MCF 10A (cell line): ENCODE measurements at regions not wholly inside any gene's neighbourhood (a gene's known extent, or its start where the extent isn't known, plus 50 kb on each side); places are given as distances from the start of the nearest gene placed in this dataset.

Source experiments
- BruUV-seq: library from RNA; stranded (reverse); fragments of 400-500 nt; replicated peaks from 2 replicates; lab custom pipeline; 2021; lab: Mats Ljungman, UMichigan
- CTCF ChIA-PET: fragments of 300-600 bp; sonication (Branson Sonifier 250); formaldehyde crosslinking; extraction: SDS; loops from one replicate; lab custom pipeline; 2021; ENCODE audit warnings: antibody characterized with exemption, inconsistent platforms; lab: Yijun Ruan, JAX
- POLR2A ChIA-PET: fragments of 300-600, 350-650 bp; sonication (Branson Sonifier 250); formaldehyde crosslinking; extraction: SDS; loops from one replicate; lab custom pipeline; 2020; ENCODE audit warnings: antibody characterized with exemption, inconsistent platforms; lab: Yijun Ruan, JAX
- DNase-seq: peaks from one replicate; pipeline ENCODE4 v3.0.0-alpha.2; 2018; ENCODE audit not compliant: unreplicated experiment
- H3K27ac Mint-ChIP-seq: one replicate; pipeline ENCODE4 v1.8.0; 2022; ENCODE audit warnings: mild to moderate bottlenecking, low read depth, mixed read lengths; ENCODE audit not compliant: unreplicated experiment
- H3K27me3 Mint-ChIP-seq: one replicate; pipeline ENCODE4 v1.8.0; 2022; ENCODE audit warnings: mixed read lengths; ENCODE audit not compliant: insufficient read depth, unreplicated experiment
- H3K36me3 Mint-ChIP-seq: one replicate; pipeline ENCODE4 v1.8.0; 2022; ENCODE audit warnings: mild to moderate bottlenecking, moderate library complexity, mixed read lengths; ENCODE audit not compliant: insufficient read depth, unreplicated experiment
- H3K4me1 Mint-ChIP-seq: one replicate; pipeline ENCODE4 v1.8.0; 2022; ENCODE audit warnings: mixed read lengths; ENCODE audit not compliant: insufficient read depth, unreplicated experiment
- H3K4me3 Mint-ChIP-seq: one replicate; pipeline ENCODE4 v1.8.0; 2022; ENCODE audit warnings: mild to moderate bottlenecking, moderate library complexity, mixed read lengths; ENCODE audit not compliant: unreplicated experiment
- H3K9me3 Mint-ChIP-seq: one replicate; pipeline ENCODE4 v1.8.0; 2022; ENCODE audit warnings: mixed read lengths; ENCODE audit not compliant: unreplicated experiment
- CTCF ChIP-seq: fragments of 200-600 bp; IDR thresholded peaks from one replicate; pipeline ENCODE4 v1.8.0; 2022; ENCODE audit warnings: antibody characterized with exemption, mild to moderate bottlenecking; ENCODE audit not compliant: unreplicated experiment
- intact Hi-C: fragments of 100-400 bp; cut with micrococcal nuclease; formaldehyde crosslinking; loops from 2 replicates; pipeline ENCODE4 v1.14.1; 2022

GRCh38 chr4:141804836-141805235 lies 168.5 kb downstream of the IL15 start:
- H3K27ac Mint-ChIP-seq = no peak overlapping the region
- H3K4me3 Mint-ChIP-seq = no peak overlapping the region
- ChIA-PET POLR2A (interaction anchor here (0.6 kb wide), 1 partner anchor 28 kb away, joined by 3 read pairs; no protein-coding TSS in a partner anchor), CTCF (no interaction called here)
- intact Hi-C loops = no loop called here
- no peaks in the 10 kb centered on the region for H3K27me3 Mint-ChIP-seq
- H3K36me3 Mint-ChIP-seq = no peaks in the 10 kb centered on the region
- no peak for TF ChIP-seq CTCF
- H3K9me3 Mint-ChIP-seq = no peaks in the 10 kb centered on the region
- peaks cover 20% of the 10 kb centered on the region for H3K4me1 Mint-ChIP-seq
- no peak for DNase-seq
- no TSS peak for BruUV-seq

- no peaks in the 10 kb centered on the region for H3K36me3 Mint-ChIP-seq
- BruUV-seq = no TSS peak
- no peaks in the 10 kb centered on the region for H3K27me3 Mint-ChIP-seq
- H3K9me3 Mint-ChIP-seq = no peaks in the 10 kb centered on the region
- no peak overlapping the region for H3K27ac Mint-ChIP-seq
- ChIA-PET CTCF (interaction anchor here (0.6 kb wide), 1 partner anchor 651 kb away, joined by 3 read pairs; no protein-coding TSS in a partner anchor), POLR2A (interaction anchor here (0.7 kb wide), 1 partner anchor 343 kb away, joined by 3 read pairs; no protein-coding TSS in a partner anchor)
- TF ChIP-seq CTCF = no peak
- peaks cover 17% of the 10 kb centered on the region for H3K4me1 Mint-ChIP-seq
- intact Hi-C loops = no loop called here
- DNase-seq = peak; percentile 43
- no peak overlapping the region for H3K4me3 Mint-ChIP-seq
Measured at GRCh38 chr4:141807103-141807891, 170.9 kb downstream of the IL15 start.

- H3K27ac Mint-ChIP-seq = no peak overlapping the region
- H3K4me1 Mint-ChIP-seq = peaks cover 17% of the 10 kb centered on the region
- no peaks in the 10 kb centered on the region for H3K36me3 Mint-ChIP-seq
- H3K27me3 Mint-ChIP-seq = no peaks in the 10 kb centered on the region
- H3K4me3 Mint-ChIP-seq = no peak overlapping the region
- intact Hi-C loops = no loop called here
- TF ChIP-seq CTCF = no peak
- CTCF ChIA-PET = no interaction called here
- POLR2A ChIA-PET = no interaction called here
- BruUV-seq = no TSS peak
- H3K9me3 Mint-ChIP-seq = no peaks in the 10 kb centered on the region
- DNase-seq = no peak
Measured at GRCh38 chr4:141810038-141810711, 173.8 kb downstream of the IL15 start.

GRCh38 chr4:141810712-141811375 lies 174.5 kb downstream of the IL15 start:
- Mint-ChIP-seq H3K27ac (no peak overlapping the region), H3K9me3 (no peaks in the 10 kb centered on the region)
- POLR2A ChIA-PET = no interaction called here

More at GRCh38 chr4:141810712-141811375, 174.5 kb downstream of the IL15 start:
- BruUV-seq = no TSS peak
- TF ChIP-seq CTCF = no peak
- no peak for DNase-seq
- Mint-ChIP-seq H3K4me3 (no peak overlapping the region), H3K4me1 (peaks cover 17% of the 10 kb centered on the region), H3K27me3 (no peaks in the 10 kb centered on the region), H3K36me3 (no peaks in the 10 kb centered on the region)
- CTCF ChIA-PET = interaction anchor here (0.5 to 1.1 kb wide), 2 partner anchors 26 to 968 kb away, joined by 3 read pairs; no protein-coding TSS in a partner anchor
- intact Hi-C loops = no loop called here
